Vagina (tissue), 2 donors: ENCODE measurements at regions not wholly inside any gene's neighbourhood (a gene's known extent, or its start where the extent isn't known, plus 50 kb on each side); places are given as distances from the start of the nearest gene placed in this dataset.

Experiments used
- DNase-seq, 2 donors: peaks; one replicate each; pipeline ENCODE4 v3.0.0-alpha.2; 2017; ENCODE audit errors: extremely low spot score in 2 of 2
- H3K27ac ChIP-seq: fragments of 200-600 bp; sonication (generic); one replicate; pipeline ENCODE4 v1.5.1; 2019
- H3K27me3 ChIP-seq: fragments of 200-600 bp; sonication (generic); one replicate; pipeline ENCODE4 v1.5.1; 2019
- H3K36me3 ChIP-seq, 2 donors: fragments of 200-600 bp; sonication (generic); one replicate each; pipeline ENCODE4 v1.5.1; 2017 to 2019
- H3K4me1 ChIP-seq: fragments of 200-600 bp; sonication (generic); one replicate; pipeline ENCODE4 v1.5.1; 2019
- H3K4me3 ChIP-seq, 2 donors: fragments of 200-600 bp; sonication (generic); 1 replicate in 1 of 2; 2 replicates in 1 of 2; pipeline ENCODE4 v1.5.1; 2016 to 2019
- H3K9me3 ChIP-seq: fragments of 200-600 bp; sonication (generic); one replicate; pipeline ENCODE4 v1.5.1; 2019
- CTCF ChIP-seq, 3 experiments: fragments of 450-650 bp in 2 of 3; fragments of 200-600 bp in 1 of 3; sonication (generic) in 1 of 3; IDR thresholded peaks; one replicate each; pipeline ENCODE4 v1.5.1; 2017 to 2019; ENCODE audit warnings: antibody characterized with exemption in 3 of 3, mild to moderate bottlenecking in 2 of 3, moderate library complexity in 2 of 3
- POLR2A ChIP-seq, 2 donors: fragments of 450-650 bp; IDR thresholded peaks; one replicate each; pipeline ENCODE4 v1.6.1; 2017; ENCODE audit warnings: antibody characterized with exemption in 2 of 2, mild to moderate bottlenecking in 2 of 2, moderate library complexity in 2 of 2
- POLR2AphosphoS5 ChIP-seq, 2 donors: sonication (generic); formaldehyde crosslinking; IDR thresholded peaks; one replicate each; pipeline ENCODE4 v1.9.0; 2017; ENCODE audit warnings: antibody characterized with exemption in 2 of 2, mild to moderate bottlenecking in 2 of 2, low read depth in 1 of 2; ENCODE audit not compliant: insufficient read depth in 1 of 2
- intact Hi-C: fragments of 100-400 bp; cut with DNase I; formaldehyde crosslinking; loops from one replicate; pipeline ENCODE4 v1.15.1; 2023

- no peak for TF ChIP-seq POLR2AphosphoS5 (IDR thresholded peaks at IDR 0.05; ENCODE audit: insufficient read depth in 1 of 2, low read depth in 1 of 2)
- no peak for TF ChIP-seq POLR2A (IDR thresholded peaks at IDR 0.05)
- TF ChIP-seq CTCF (IDR thresholded peaks at IDR 0.05): no peak
- no peak for DNase-seq
- intact Hi-C loops: no loop called here
- Histone ChIP-seq H3K36me3 (no peaks in the 10 kb centered on the region), H3K27ac (no peak overlapping the region), H3K4me3 (no peak overlapping the region), H3K4me1 (no peaks in the 10 kb centered on the region), H3K27me3 (no peaks in the 10 kb centered on the region), H3K9me3 (no peaks in the 10 kb centered on the region)
Measured at GRCh38 chr15:95916568-95916967, 413.9 kb upstream of the NR2F2 start.

- no peak for DNase-seq
- H3K4me3 ChIP-seq: no peak overlapping the region
- no peaks in the 10 kb centered on the region for H3K27me3 ChIP-seq
- no peaks in the 10 kb centered on the region for H3K9me3 ChIP-seq
- TF ChIP-seq POLR2AphosphoS5 (IDR thresholded peaks at IDR 0.05; ENCODE audit: insufficient read depth in 1 of 2, low read depth in 1 of 2): no peak
- TF ChIP-seq POLR2A (IDR thresholded peaks at IDR 0.05): no peak
- no peak for TF ChIP-seq CTCF (IDR thresholded peaks at IDR 0.05)
- H3K4me1 ChIP-seq: no peaks in the 10 kb centered on the region
- no peaks in the 10 kb centered on the region for H3K36me3 ChIP-seq
- no peak overlapping the region for H3K27ac ChIP-seq
- intact Hi-C loops: no loop called here
Measured at GRCh38 chr15:95918525-95918924, 412.0 kb upstream of the NR2F2 start.

- TF ChIP-seq POLR2A (IDR thresholded peaks at IDR 0.05) (no peak), POLR2AphosphoS5 (IDR thresholded peaks at IDR 0.05; ENCODE audit: insufficient read depth in 1 of 2, low read depth in 1 of 2) (no peak), CTCF (IDR thresholded peaks at IDR 0.05) (no peak)
- H3K36me3 ChIP-seq: no peaks in the 10 kb centered on the region
- DNase-seq: no peak
- intact Hi-C loops: no loop called here
- no peaks in the 10 kb centered on the region for H3K9me3 ChIP-seq
- H3K4me1 ChIP-seq: no peaks in the 10 kb centered on the region
- H3K4me3 ChIP-seq: no peak overlapping the region
- no peak overlapping the region for H3K27ac ChIP-seq
- no peaks in the 10 kb centered on the region for H3K27me3 ChIP-seq
Measured at GRCh38 chr15:95919460-95919859, 411.0 kb upstream of the NR2F2 start.

GRCh38 chr15:95921404-95921803 lies 409.1 kb upstream of the NR2F2 start:
- no peaks in the 10 kb centered on the region for H3K9me3 ChIP-seq
- TF ChIP-seq POLR2A (IDR thresholded peaks at IDR 0.05) (no peak), POLR2AphosphoS5 (IDR thresholded peaks at IDR 0.05; ENCODE audit: insufficient read depth in 1 of 2, low read depth in 1 of 2) (no peak), CTCF (IDR thresholded peaks at IDR 0.05) (no peak)
- no peak overlapping the region for H3K27ac ChIP-seq
- no peak overlapping the region for H3K4me3 ChIP-seq
- no peaks in the 10 kb centered on the region for H3K27me3 ChIP-seq
- intact Hi-C loops: no loop called here
- H3K36me3 ChIP-seq: no peaks in the 10 kb centered on the region
- no peaks in the 10 kb centered on the region for H3K4me1 ChIP-seq
- DNase-seq: no peak

- DNase-seq: no peak
- Histone ChIP-seq H3K36me3 (no peaks in the 10 kb centered on the region), H3K4me3 (no peak overlapping the region), H3K4me1 (no peaks in the 10 kb centered on the region), H3K27me3 (no peaks in the 10 kb centered on the region), H3K27ac (no peak overlapping the region), H3K9me3 (no peaks in the 10 kb centered on the region)
- intact Hi-C loops: no loop called here
- TF ChIP-seq POLR2A (IDR thresholded peaks at IDR 0.05) (no peak), CTCF (IDR thresholded peaks at IDR 0.05) (no peak), POLR2AphosphoS5 (IDR thresholded peaks at IDR 0.05; ENCODE audit: insufficient read depth in 1 of 2, low read depth in 1 of 2) (no peak)
Measured at GRCh38 chr15:95922431-95922830, 408.1 kb upstream of the NR2F2 start.
